SK-N-SH (cell line): ENCODE measurements at regions not wholly inside any gene's neighbourhood (a gene's known extent, or its start where the extent isn't known, plus 50 kb on each side); places are given as distances from the start of the nearest gene placed in this dataset.

Experiments used
- CTCF ChIP-seq: fragments of 200-600 bp; sonication (generic); IDR thresholded peaks from 2 replicates; pipeline ENCODE4 v1.6.1; 2017; ENCODE audit warnings: antibody characterized with exemption, mild to moderate bottlenecking, moderate library complexity
- MEF2A ChIP-seq: IDR thresholded peaks from 2 replicates; pipeline ENCODE4 v1.4.0; 2012; ENCODE audit warnings: low read depth, borderline replicate concordance
- SIN3A ChIP-seq: IDR thresholded peaks from 2 replicates; pipeline ENCODE4 v1.6.1; 2012; ENCODE audit warnings: low read depth, mild to moderate bottlenecking, low read length, moderate library complexity, borderline replicate concordance
- TCF12 ChIP-seq: IDR thresholded peaks from 2 replicates; pipeline ENCODE4 v1.4.0; 2012
- USF1 ChIP-seq: IDR thresholded peaks from 2 replicates; pipeline ENCODE4 v1.4.0; 2012; ENCODE audit warnings: low read depth, borderline replicate concordance
- ZBTB33 ChIP-seq: IDR thresholded peaks from 2 replicates; pipeline ENCODE4 v1.4.0; 2012; ENCODE audit warnings: low read depth, borderline replicate concordance

- TF ChIP-seq CTCF (no peak), SIN3A (no peak), TCF12 (no peak), MEF2A (no peak), USF1 (no peak), ZBTB33 (no peak)
Observed at GRCh38 chr7:130849604-130850003, 115.6 kb upstream of the KLF14 start.
